Colonic mucosa (tissue), 4 donors: ENCODE measurements at regions not wholly inside any gene's neighbourhood (a gene's known extent, or its start where the extent isn't known, plus 50 kb on each side); places are given as distances from the start of the nearest gene placed in this dataset.
"Not testable (repeated sequence)": the region's sequence is repeated elsewhere in the genome, so short reads cannot be mapped to it uniquely, and the experiment has no call there.

Source experiments
- DNase-seq: peaks from one replicate; pipeline ENCODE4 v3.0.0-alpha.2; 2020
- H3K27ac ChIP-seq: fragments of 200-600 bp; one replicate; pipeline ENCODE4 v1.8.0; 2021
- H3K27me3 ChIP-seq: fragments of 200-600 bp; one replicate; pipeline ENCODE4 v1.8.0; 2021
- H3K36me3 ChIP-seq: fragments of 200-600 bp; one replicate; pipeline ENCODE4 v1.8.0; 2021
- H3K4me1 ChIP-seq: fragments of 200-600 bp; one replicate; pipeline ENCODE4 v1.8.0; 2021; ENCODE audit warnings: mild to moderate bottlenecking
- H3K4me3 ChIP-seq: fragments of 200-600 bp; one replicate; pipeline ENCODE4 v1.8.0; 2021
- H3K9ac ChIP-seq, 2 donors: one replicate each; pipeline ENCODE4 v1.7.0; 2013; ENCODE audit warnings: control low read depth in 2 of 2, low read depth in 2 of 2, low read length in 2 of 2
- H3K9me3 ChIP-seq: fragments of 200-600 bp; one replicate; pipeline ENCODE4 v1.8.0; 2021
- CTCF ChIP-seq: fragments of 200-600 bp; IDR thresholded peaks from one replicate; pipeline ENCODE4 v1.8.0; 2022; ENCODE audit warnings: antibody characterized with exemption, mild to moderate bottlenecking
- intact Hi-C: fragments of 100-400 bp; cut with DNase I; formaldehyde crosslinking; loops from one replicate; pipeline ENCODE4 v1.14.1; 2022
- donor health status: healthy.
- donor health status: DM: no; HTN: no; CAD: no.
- donor health status: DM: no; HTN: no; CAD: no.

GRCh38 chr1:194358208-194358581, 1171.8 kb upstream of the B3GALT2 start:
- no peak for DNase-seq
- Histone ChIP-seq H3K27me3 (no peaks in the 10 kb centered on the region), H3K4me1 (no peaks in the 10 kb centered on the region), H3K27ac (no peak overlapping the region), H3K4me3 (no peak overlapping the region), H3K36me3 (no peaks in the 10 kb centered on the region), H3K9me3 (no peaks in the 10 kb centered on the region), H3K9ac (no peak overlapping the region)
- intact Hi-C loops = no loop called here
- TF ChIP-seq CTCF = no peak

- not testable (repeated sequence) for DNase-seq
These were observed 1171.3 kb upstream of the B3GALT2 start for GRCh38 chr1:194357573-194358207.

GRCh38 chr1:194355488-194356106, 1169.2 kb upstream of the B3GALT2 start:
- no peak for TF ChIP-seq CTCF
- intact Hi-C loops = no loop called here
- H3K27ac ChIP-seq = no peak overlapping the region
- no peaks in the 10 kb centered on the region for H3K27me3 ChIP-seq
- DNase-seq = no peak
- no peaks in the 10 kb centered on the region for H3K4me1 ChIP-seq
- H3K9me3 ChIP-seq = no peaks in the 10 kb centered on the region
- no peak overlapping the region for H3K9ac ChIP-seq
- H3K4me3 ChIP-seq = no peak overlapping the region
- H3K36me3 ChIP-seq = no peaks in the 10 kb centered on the region

More at GRCh38 chr1:194357573-194358207, 1171.3 kb upstream of the B3GALT2 start:
- H3K4me1 ChIP-seq, H3K27ac ChIP-seq, H3K36me3 ChIP-seq, H3K9ac ChIP-seq, H3K27me3 ChIP-seq, H3K4me3 ChIP-seq, H3K9me3 ChIP-seq, intact Hi-C loops: not testable (repeated sequence)

- Histone ChIP-seq H3K9ac (no peak overlapping the region), H3K27me3 (no peaks in the 10 kb centered on the region), H3K4me3 (no peak overlapping the region), H3K36me3 (no peaks in the 10 kb centered on the region), H3K4me1 (no peaks in the 10 kb centered on the region), H3K27ac (no peak overlapping the region), H3K9me3 (no peaks in the 10 kb centered on the region)
- intact Hi-C loops = no loop called here
- no peak for DNase-seq
- TF ChIP-seq CTCF = no peak
These were observed 1166.7 kb upstream of the B3GALT2 start for GRCh38 chr1:194353121-194353520.

- no peaks in the 10 kb centered on the region for H3K27me3 ChIP-seq
- H3K9me3 ChIP-seq = no peaks in the 10 kb centered on the region
- H3K9ac ChIP-seq = no peak overlapping the region
- intact Hi-C loops = no loop called here
- DNase-seq = no peak
- TF ChIP-seq CTCF = no peak
- H3K4me3 ChIP-seq = no peak overlapping the region
- no peaks in the 10 kb centered on the region for H3K4me1 ChIP-seq
- H3K36me3 ChIP-seq = no peaks in the 10 kb centered on the region
- no peak overlapping the region for H3K27ac ChIP-seq
These were observed 1160.8 kb upstream of the B3GALT2 start for GRCh38 chr1:194347200-194347599.

- no peaks in the 10 kb centered on the region for H3K4me1 ChIP-seq
- no peak overlapping the region for H3K4me3 ChIP-seq
- H3K36me3 ChIP-seq = no peaks in the 10 kb centered on the region
- no peaks in the 10 kb centered on the region for H3K9me3 ChIP-seq
- DNase-seq = no peak
- TF ChIP-seq CTCF = no peak
- intact Hi-C loops = no loop called here
- no peak overlapping the region for H3K9ac ChIP-seq
- H3K27ac ChIP-seq = no peak overlapping the region
- H3K27me3 ChIP-seq = no peaks in the 10 kb centered on the region
These were observed 1156.3 kb upstream of the B3GALT2 start for GRCh38 chr1:194342484-194343262.
